Islet precursor cell (in vitro differentiated cells): ENCODE measurements at regions not wholly inside any gene's neighbourhood (a gene's known extent, or its start where the extent isn't known, plus 50 kb on each side); places are given as distances from the start of the nearest gene placed in this dataset.

Source experiments
- DNase-seq: peaks from one replicate; pipeline ENCODE4 v3.0.0-alpha.2; 2018

DNA sequence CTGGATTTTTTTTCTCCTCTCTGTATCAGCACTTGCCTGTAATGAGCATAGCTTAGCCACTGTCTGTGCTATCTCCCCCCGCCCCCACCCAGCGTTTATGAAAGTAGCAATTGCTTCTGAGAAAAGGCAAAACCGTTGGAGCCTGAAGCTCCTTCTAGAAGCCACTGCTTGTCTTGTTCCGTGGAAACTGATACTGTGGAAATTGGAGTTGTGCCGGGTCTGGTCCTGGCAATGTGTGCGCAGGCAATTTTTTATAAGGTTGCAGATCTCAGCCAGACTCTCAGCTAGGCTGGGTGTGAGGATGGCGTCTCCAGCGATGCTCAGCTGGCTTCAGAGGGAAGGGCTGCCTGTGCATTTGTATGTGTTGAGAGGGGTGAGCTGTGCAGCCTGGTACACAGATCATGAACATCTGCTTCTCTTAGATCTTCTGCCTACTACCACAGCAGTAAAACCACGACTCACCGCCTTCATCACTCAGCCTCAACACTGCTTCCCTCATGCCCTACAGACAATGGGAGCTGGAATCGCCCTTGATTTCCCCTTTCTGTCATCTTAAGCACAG is 72.4 kb upstream of the GTSF1L start:
- DNase-seq = no peak

DNA sequence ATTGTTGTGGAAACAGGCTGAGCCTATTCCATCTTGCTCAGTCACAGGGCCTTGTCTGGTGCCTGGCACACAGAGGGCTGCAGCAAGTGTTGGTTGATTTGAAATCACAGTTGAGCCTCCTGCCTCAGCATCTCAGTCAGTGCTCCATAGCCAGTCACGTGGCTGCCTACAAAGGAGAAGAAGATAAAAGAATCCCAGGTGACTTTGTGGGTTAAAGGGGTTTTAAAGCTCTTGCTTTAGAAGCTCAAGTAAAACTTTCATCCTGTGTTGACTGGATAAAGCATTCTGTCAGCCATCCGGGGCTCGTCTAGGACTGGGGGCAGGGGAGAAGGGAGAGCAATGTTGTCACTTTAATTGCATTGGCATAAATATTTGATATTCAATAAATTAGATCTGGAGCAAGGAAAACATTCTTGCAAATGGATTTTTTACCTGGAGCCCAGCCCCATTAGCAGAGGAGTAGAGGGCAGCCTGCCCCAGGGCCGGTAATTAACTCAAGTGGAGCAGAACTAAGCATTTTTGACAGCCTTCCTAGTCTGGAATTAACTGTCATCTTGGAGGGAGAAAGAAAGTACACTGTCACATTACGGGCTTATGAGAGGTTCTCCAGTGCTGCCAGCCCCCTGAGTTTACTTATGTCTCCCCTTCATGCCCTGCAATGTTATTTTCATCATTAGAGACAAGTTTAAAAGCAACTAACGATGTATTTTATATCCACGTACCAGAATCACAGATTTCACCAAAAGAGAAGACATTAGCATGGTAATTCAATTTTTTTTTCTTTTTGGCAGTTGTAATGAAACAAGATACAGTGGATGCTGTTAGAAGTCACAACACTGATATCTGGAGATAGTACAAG is 71.7 kb upstream of the GTSF1L start:
- DNase-seq = no peak

DNA sequence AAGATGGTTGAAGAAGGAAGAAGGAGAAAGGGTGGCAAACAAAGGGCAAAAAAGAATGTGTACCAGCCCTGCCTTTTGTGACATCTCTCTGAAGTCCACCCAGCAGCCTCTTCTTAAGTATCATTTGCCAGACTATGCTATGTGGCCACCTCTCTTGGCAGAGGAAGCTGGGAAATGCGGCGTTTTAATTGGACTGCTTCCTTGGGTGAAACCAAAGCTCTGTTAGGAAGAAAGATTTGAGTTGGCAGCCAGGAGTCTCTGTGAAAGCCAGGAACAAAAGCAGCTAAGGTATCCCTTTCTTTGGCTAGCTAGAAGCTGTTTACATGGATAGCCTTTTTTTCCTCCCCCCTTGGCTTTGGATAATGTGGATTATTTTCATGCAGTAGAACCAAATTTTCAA is 67.5 kb upstream of the GTSF1L start:
- DNase-seq = no peak

DNA sequence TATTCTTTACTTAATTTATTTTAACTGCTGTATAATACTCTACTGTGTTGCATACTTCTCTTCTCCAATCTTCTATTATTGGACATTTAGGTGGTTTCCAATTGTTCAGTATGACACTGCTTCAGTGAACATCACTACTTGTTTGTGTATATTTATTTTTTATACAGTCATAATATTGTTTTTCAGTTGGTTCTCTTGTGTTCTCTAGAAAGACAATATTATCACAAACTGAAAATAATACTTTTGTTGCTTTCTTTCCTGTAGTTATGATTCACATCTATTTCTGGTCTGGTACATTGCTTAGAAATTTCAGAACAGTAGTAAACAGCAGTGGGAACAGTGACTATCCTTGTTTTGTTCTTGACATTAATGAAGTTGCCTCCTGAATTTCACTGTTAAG is 62.8 kb upstream of the GTSF1L start:
- DNase-seq = no peak

- no peak for DNase-seq
Measured at GRCh38 chr20:43787937-43788336, 61.1 kb upstream of the GTSF1L start.

DNA sequence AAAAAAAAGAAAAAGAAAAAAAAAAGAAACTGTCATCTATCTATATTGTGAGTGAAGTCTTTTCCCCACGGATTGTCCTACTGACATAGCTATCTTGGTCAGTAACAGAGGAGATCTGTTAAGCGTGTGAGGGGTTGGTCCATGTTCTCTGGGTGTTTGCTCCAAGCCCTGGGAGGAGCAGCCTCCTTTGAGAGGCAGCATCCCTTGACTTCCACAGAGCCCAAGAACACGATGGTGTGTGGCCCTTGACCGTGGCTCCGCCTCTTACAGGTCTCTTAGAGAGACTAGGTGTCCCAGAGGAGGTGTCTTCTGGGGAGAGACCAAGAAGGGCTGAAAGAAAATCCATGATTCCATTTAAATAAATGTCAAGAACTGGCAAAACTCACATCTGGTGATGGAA is 60.1 kb upstream of the GTSF1L start:
- DNase-seq = no peak

- DNase-seq = no peak
Measured at GRCh38 chr20:43781215-43781614, 54.4 kb upstream of the GTSF1L start.

DNA sequence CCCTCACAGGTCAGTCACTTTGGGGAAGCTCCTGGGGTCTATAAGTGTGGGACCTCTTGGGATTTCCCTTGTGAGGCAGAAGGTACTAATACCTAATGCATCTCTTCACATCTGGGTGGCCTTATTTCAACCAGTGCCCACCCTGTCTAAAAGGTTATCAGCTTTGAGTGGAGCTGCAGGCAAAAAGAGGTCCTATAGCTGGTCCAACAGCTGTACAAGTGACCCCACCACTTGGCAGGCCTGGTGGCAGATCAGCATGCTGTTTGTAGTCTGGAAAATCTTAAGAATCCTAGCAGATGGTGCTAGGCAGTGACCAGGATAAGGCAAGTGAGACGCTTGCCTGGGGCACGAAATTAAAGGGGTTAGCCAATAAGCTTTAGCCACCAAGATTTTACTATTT is 51.6 kb upstream of the GTSF1L start:
- DNase-seq = no peak

DNA sequence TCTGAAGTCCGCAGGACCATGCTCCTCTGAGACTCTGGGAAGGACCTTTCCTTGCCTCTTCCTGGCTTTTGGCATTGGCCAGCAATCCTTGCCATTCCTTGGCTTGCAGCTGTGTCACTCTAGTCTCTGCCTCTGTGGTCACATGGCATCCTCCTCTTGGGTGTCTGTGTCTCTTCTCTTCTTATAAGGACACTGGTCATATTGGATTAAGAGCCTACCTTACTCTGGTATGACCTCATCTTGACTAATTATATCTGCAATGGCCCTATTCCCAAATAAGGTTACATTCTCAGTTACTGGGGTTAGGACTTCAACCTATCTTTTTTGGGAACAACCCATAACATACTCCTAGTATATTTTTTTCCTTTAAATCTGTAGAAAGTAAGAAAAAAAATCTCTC is 49.9 kb upstream of the GTSF1L start:
- DNase-seq = no peak
